HG03039 (cell line): ENCODE measurements at regions not wholly inside any gene's neighbourhood (a gene's known extent, or its start where the extent isn't known, plus 50 kb on each side); places are given as distances from the start of the nearest gene placed in this dataset.
"Not testable (repeated sequence)": the region's sequence is repeated elsewhere in the genome, so short reads cannot be mapped to it uniquely, and the experiment has no call there.

Source experiments
- ATAC-seq: cut with Tn5 transposase; IDR thresholded peaks from one replicate; pipeline ENCODE4 v1.9.1; 2021; ENCODE audit warnings: mild to moderate bottlenecking, moderate library complexity; ENCODE audit not compliant: unreplicated experiment

DNA sequence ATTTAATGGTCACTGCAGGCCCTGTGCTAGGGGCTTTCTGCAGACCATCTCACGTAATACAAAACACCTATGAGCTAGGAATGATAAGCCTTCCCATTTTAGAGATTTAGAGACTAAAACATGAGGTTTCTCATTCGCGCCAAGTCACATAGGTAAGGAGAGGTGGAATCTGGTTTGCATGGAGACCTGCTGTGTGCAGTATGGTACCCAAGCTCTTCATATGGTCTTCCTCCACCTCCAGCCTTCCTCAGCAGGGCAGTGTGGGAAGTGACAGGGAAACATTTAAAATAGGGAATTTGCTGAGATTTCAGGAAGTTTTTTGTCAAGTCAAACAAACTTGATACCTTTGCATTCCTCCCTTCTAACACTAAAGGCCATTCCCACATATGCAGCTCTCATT is 337.6 kb downstream of the IL20RB start:
- no peak for ATAC-seq

GRCh38 chr3:137296116-137296515 is 338.3 kb downstream of the IL20RB start:
- ATAC-seq, result no peak

DNA sequence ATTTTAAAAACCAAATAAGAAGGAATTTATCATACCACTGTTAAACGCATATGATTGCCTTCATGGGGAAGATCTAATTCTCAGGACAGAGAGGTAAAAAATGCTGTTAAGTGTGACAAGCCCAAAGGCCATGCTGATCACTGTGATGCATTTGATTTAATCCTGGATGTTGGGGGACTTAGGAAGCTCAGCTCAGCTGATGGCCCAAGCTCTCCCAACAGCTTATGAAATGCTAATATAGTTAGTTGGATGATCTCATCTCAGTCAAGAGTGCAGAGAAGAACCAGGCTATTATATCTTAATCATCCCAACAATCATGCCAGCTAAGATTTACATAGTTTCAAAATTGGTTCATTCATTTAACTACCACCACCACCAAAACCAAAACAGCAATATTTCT is 340.0 kb downstream of the IL20RB start:
- no peak for ATAC-seq

- no peak for ATAC-seq
Observed at GRCh38 chr3:137300703-137301102, 342.9 kb downstream of the IL20RB start.

GRCh38 chr3:137304313-137305056 is 346.7 kb downstream of the IL20RB start:
- ATAC-seq, result no peak

- no peak for ATAC-seq
Observed at GRCh38 chr3:137324114-137324513, 366.3 kb downstream of the IL20RB start.

- no peak for ATAC-seq
Observed at GRCh38 chr3:137325170-137325569, 367.4 kb downstream of the IL20RB start.

DNA sequence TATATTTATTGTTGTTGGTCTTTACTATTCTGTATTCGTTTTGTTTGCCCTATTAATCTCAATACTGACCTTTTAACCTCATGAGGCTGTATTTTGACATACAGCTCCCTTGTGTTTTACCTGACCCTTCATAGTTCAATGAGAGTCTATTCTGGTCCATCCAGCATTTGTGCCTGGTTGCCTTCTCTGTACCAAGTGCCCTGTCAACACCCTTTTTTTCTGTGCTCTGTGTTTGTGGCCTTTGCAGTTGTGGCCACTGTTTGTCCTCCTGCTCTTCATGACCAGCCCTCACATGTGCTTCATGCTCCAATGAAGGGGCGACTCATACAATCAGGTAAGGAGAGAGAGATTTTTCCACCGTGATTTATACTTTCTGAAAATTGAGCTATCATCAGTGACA is 368.2 kb downstream of the IL20RB start:
- ATAC-seq, result no peak

- no peak for ATAC-seq
Observed at GRCh38 chr3:137329594-137329993, 371.8 kb downstream of the IL20RB start.

- no peak for ATAC-seq
Observed at GRCh38 chr3:137330246-137330645, 372.5 kb downstream of the IL20RB start.

DNA sequence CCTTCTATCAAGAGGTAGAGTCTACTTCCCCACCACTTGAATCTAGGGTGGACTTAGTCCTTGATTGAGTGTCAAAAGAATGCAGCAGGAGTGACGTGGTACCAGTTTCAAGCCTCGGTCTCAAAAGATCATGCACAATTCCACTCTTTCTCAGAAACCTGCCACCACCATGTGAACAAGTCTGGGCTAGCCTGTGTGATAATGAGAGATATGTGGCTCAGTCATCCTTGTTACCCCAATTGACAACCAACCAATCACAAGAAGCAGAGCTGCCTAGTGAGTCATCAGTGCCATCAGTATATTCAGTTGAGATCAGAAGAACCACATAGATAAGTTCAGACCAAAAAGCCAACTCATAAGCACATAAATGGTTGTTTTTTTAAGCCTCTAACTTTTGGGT is 374.5 kb downstream of the IL20RB start:
- no peak for ATAC-seq

DNA sequence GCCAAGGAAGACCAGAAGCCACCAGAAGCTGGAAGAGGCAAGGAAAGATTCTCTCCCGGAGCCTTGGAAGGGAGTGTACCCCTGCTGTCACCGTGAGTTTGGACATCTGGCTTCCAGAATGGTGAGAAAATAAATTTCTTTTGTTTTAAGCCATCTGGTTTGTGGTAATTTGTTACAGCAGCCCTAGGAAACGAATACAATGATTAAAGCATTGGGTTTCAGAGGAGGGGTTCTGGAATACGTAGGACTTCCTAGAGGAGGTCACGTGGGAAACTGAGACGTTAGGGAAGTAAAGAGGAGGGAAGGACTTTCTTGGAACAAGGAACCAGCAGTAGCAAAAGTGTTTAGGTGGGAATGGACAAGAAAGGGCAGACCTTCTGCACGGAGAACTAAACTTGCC is 377.7 kb downstream of the IL20RB start:
- no peak for ATAC-seq

DNA sequence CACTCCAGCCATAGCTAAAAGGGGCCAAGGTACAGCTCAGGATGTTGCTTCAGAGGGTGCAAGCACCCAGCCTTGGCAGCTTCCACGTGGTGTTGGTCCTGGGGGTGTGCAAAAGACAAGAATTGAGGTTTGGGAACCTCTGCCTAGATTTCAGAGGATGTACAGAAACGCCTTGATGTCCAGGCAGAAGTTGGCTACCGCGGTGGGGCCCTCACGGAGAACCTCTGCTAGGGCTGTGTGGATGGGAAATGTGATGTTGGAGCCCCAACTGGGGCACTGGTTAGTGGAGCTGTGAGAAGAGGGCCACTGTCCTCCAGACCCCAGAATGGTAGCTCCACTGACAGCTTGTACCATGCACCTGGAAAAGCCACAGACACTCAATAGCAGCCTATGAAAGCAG is 380.6 kb downstream of the IL20RB start:
- ATAC-seq, result not testable (repeated sequence)

DNA sequence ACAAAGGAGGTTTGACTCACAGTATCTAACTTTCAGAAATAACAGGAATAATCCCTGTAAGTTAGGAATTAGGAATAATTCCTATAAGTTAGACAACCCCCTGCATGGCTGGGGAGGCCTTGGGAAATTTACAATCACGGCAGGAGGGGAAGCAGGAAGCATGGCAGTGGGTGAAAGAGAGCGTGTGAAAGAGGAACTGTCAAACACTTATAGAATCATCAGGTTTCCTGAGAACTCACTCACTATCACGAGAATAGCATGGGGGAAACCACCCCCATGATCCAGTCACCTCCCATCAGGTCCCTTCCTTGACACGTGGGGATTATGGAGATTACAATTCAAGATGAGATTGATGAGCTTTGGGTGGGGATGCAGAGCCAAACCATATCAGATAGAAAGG is 385.5 kb downstream of the IL20RB start:
- ATAC-seq, result no peak

DNA sequence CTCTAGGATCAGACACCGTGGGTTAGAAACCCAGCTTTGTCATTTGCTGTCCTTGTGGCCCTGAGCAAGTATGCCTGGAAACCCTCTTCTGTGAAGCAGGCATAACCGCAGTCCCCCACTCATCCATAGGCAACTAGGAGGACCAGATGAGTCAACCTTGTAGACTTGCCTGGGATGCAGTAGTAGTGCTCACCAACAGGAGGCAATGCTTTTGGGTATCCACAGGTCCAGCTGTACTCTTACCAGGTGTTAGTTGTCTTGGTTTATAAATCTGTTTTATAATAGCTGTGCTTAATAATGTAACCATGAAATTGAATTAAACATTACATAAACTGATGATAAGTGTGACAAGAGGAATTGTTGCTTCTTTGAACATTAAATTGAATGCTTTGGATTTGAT is 389.3 kb downstream of the IL20RB start:
- no peak for ATAC-seq

GRCh38 chr3:137347817-137348368 is 390.1 kb downstream of the IL20RB start:
- no peak for ATAC-seq

GRCh38 chr3:137348936-137349335 is 391.2 kb downstream of the IL20RB start:
- ATAC-seq, result no peak

- ATAC-seq, result no peak
Observed at GRCh38 chr3:137349557-137350348, 392.0 kb downstream of the IL20RB start.

- ATAC-seq, result no peak
Observed at GRCh38 chr3:137360531-137361201, 402.9 kb downstream of the IL20RB start.

GRCh38 chr3:137382005-137382594 is 382.0 kb upstream of the SOX14 start:
- ATAC-seq, result no peak

DNA sequence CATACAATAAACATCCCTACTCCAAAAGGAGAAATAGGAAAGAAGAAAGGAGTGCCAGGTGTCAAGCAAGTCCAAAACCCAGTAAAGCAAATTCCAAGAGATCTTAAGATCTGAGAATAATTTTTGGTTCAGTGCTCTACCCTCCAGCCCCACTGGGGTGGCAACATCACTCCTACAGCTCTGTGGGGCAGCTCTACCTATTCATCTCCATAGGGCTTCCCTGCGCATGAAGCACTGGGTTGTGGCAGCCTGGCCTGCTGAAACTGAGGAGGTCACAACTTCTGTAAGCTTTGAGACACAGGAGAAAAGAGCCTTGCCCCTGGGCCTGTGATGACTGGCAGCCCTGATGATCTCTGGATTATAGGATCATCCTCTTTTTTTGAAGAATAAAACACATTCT is 378.2 kb upstream of the SOX14 start:
- no peak for ATAC-seq
